Keratinocyte (primary cell): ENCODE measurements at regions not wholly inside any gene's neighbourhood (a gene's known extent, or its start where the extent isn't known, plus 50 kb on each side); places are given as distances from the start of the nearest gene placed in this dataset.

Experiments used
- DNase-seq: peaks from one replicate; pipeline ENCODE4 v3.0.0-alpha.2; 2011; ENCODE audit warnings: low read depth, missing footprints, low spot score
- FAIRE-seq: peaks from 2 replicates; lab custom pipeline; 2011; peaks lifted over from hg19 to GRCh38; lab: Jason Lieb, UNC
- H2AFZ ChIP-seq: 2 replicates; pipeline ENCODE4 v1.6.0; 2012; ENCODE audit warnings: low read length, control low read depth, inconsistent platforms; ENCODE audit not compliant: control insufficient read depth
- H3K27ac ChIP-seq: 2 replicates; pipeline ENCODE4 v1.5.1; 2011; ENCODE audit warnings: low read length; ENCODE audit not compliant: control insufficient read depth, insufficient read depth
- H3K27me3 ChIP-seq: 3 replicates; pipeline ENCODE4 v1.6.0; 2011; ENCODE audit warnings: low read length; ENCODE audit not compliant: control insufficient read depth, insufficient read depth; ENCODE audit errors: extremely low read depth
- H3K36me3 ChIP-seq, 2 experiments: 2 replicates in 1 of 2; 3 replicates in 1 of 2; pipeline ENCODE4 v1.5.1; 2011; ENCODE audit warnings: low read length in 2 of 2, mild to moderate bottlenecking in 1 of 2; ENCODE audit not compliant: control insufficient read depth in 2 of 2, insufficient read depth in 2 of 2; ENCODE audit errors: extremely low read depth in 1 of 2
- H3K4me1 ChIP-seq: 3 replicates; pipeline ENCODE4 v1.5.1; 2011; ENCODE audit warnings: low read length; ENCODE audit not compliant: control insufficient read depth, insufficient read depth; ENCODE audit errors: extremely low read depth
- H3K4me2 ChIP-seq: 3 replicates; pipeline ENCODE4 v1.6.0; 2011; ENCODE audit warnings: low read depth, low read length; ENCODE audit not compliant: control insufficient read depth, insufficient read depth; ENCODE audit errors: extremely low read depth
- H3K4me3 ChIP-seq, 3 experiments: fragments of 200-600 bp in 1 of 3; sonication (generic) in 1 of 3; 2 replicates in 2 of 3; 3 replicates in 1 of 3; pipeline ENCODE4 v1.5.1; 2011 to 2016; ENCODE audit warnings: low read length in 3 of 3, mild to moderate bottlenecking in 3 of 3, control low read depth in 2 of 3, inconsistent platforms in 1 of 3, low read depth in 1 of 3, mixed read lengths in 1 of 3, mixed run types in 1 of 3, moderate library complexity in 1 of 3; ENCODE audit not compliant: control insufficient read depth in 2 of 3, insufficient read depth in 2 of 3; ENCODE audit errors: extremely low read depth in 1 of 3
- H3K79me2 ChIP-seq: 2 replicates; pipeline ENCODE4 v1.6.0; 2012; ENCODE audit warnings: low read length; ENCODE audit not compliant: control insufficient read depth, insufficient read depth
- H3K9ac ChIP-seq: 3 replicates; pipeline ENCODE4 v1.6.0; 2011; ENCODE audit warnings: low read length; ENCODE audit not compliant: control insufficient read depth, insufficient read depth; ENCODE audit errors: extremely low read depth
- H3K9me1 ChIP-seq: 3 replicates; pipeline ENCODE4 v1.6.0; 2011; ENCODE audit warnings: low read length; ENCODE audit not compliant: control insufficient read depth, insufficient read depth; ENCODE audit errors: extremely low read depth
- H3K9me3 ChIP-seq: 2 replicates; pipeline ENCODE4 v1.5.1; 2012; ENCODE audit warnings: low read depth, low read length; ENCODE audit not compliant: control insufficient read depth
- H4K20me1 ChIP-seq: 3 replicates; pipeline ENCODE4 v1.6.0; 2011; ENCODE audit warnings: low read length; ENCODE audit not compliant: control insufficient read depth, insufficient read depth; ENCODE audit errors: extremely low read depth
- EZH2 ChIP-seq: IDR thresholded peaks from one replicate; pipeline ENCODE4 v1.6.1; 2012; ENCODE audit warnings: inconsistent platforms, mild to moderate bottlenecking, low read length, moderate library complexity
- dilution Hi-C: fragments of 300-500 bp; cut with MboI; formaldehyde crosslinking; loops from one replicate; pipeline ENCODE4 v1.7.0; 2020; ENCODE audit warnings: low sequenced_read_pairs; ENCODE audit not compliant: extremely low pct_ligation_motif_present
- TF ChIP-seq, protein P1 (sequence below), 3 experiments: IDR thresholded peaks in 1 of 3; conservative IDR thresholded peaks in 1 of 3; optimal IDR thresholded peaks in 1 of 3; 2 replicates in 2 of 3; 3 replicates in 1 of 3; pipeline versions ENCODE3 to v1.5.1; 2011; ENCODE audit warnings: low read length in 3 of 3, mild to moderate bottlenecking in 3 of 3, moderate library complexity in 2 of 3, control low read depth in 1 of 3, inconsistent platforms in 1 of 3; ENCODE audit not compliant: insufficient read depth in 2 of 3; ENCODE audit errors: extremely low read depth in 1 of 3

DNA sequence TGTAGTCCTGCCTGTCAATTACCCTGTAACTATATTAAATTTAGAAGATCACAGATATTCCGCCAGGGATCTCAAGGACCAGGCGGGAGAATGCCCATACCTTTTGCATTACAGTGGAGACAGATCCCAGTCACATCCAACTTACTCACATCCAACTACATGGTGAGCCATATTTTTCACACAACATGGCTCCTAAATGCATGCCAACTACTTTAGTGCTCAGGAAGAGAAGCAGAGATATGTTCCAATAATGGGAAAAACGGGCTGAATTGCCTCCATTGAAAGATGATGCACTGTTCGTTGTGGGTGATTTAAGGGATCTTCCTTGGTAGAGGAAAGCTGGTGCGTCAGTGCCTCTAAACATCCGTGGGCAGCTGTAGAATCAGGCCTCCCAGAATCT lies 304.5 kb downstream of the CD83 start:
- no peaks in the 10 kb centered on the region for H3K9me1 ChIP-seq

DNA sequence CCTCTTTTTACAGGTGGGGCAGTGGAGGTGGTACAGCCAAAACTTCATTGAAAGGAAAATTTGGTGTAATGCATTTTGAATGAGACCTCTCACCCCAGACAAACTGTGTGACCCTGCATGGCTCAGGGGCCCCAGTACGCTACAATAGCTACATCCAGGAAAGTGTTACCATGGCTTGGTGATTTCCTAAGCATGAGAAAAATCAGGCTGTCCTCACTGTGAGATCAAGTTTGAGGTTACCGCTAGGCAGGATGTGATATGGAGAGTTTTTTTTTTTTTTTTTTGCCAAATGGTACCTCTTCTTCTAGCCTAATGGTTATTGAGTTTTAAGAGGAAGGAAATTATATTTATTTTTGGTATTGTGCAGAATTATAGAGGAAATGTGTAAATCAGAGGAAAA lies 305.3 kb downstream of the CD83 start:
- Histone ChIP-seq H3K4me3 (no peak overlapping the region), H3K36me3 (no peaks in the 10 kb centered on the region), H3K4me2 (no peak overlapping the region), H3K79me2 (no peaks in the 10 kb centered on the region), H3K9me1 (no peaks in the 10 kb centered on the region), H3K4me1 (no peaks in the 10 kb centered on the region), H4K20me1 (no peaks in the 10 kb centered on the region), H3K27ac (no peak overlapping the region), H3K9ac (no peak overlapping the region), H3K27me3 (no peaks in the 10 kb centered on the region), H2AFZ (no peak overlapping the region), H3K9me3 (no peaks in the 10 kb centered on the region)
- no peak for TF ChIP-seq EZH2
- TF ChIP-seq, protein P1, sequence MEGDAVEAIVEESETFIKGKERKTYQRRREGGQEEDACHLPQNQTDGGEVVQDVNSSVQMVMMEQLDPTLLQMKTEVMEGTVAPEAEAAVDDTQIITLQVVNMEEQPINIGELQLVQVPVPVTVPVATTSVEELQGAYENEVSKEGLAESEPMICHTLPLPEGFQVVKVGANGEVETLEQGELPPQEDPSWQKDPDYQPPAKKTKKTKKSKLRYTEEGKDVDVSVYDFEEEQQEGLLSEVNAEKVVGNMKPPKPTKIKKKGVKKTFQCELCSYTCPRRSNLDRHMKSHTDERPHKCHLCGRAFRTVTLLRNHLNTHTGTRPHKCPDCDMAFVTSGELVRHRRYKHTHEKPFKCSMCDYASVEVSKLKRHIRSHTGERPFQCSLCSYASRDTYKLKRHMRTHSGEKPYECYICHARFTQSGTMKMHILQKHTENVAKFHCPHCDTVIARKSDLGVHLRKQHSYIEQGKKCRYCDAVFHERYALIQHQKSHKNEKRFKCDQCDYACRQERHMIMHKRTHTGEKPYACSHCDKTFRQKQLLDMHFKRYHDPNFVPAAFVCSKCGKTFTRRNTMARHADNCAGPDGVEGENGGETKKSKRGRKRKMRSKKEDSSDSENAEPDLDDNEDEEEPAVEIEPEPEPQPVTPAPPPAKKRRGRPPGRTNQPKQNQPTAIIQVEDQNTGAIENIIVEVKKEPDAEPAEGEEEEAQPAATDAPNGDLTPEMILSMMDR (optimal IDR thresholded peaks at IDR 0.05 in 1 of 3, IDR thresholded peaks at IDR 0.05 in 1 of 3, conservative IDR thresholded peaks at IDR 0.05 in 1 of 3; ENCODE audit: extremely low read depth in 1 of 3, insufficient read depth in 2 of 3, low read length in 3 of 3): no peak
- no peak for FAIRE-seq
- no peak for DNase-seq
- dilution Hi-C loops: no loop called here

More for the DNA sequence above, 304.5 kb downstream of the CD83 start:
- H3K9ac ChIP-seq: no peak overlapping the region
- H3K79me2 ChIP-seq: no peaks in the 10 kb centered on the region
- H3K9me3 ChIP-seq: no peaks in the 10 kb centered on the region
- no peak overlapping the region for H3K4me3 ChIP-seq
- no peak for FAIRE-seq
- no peak overlapping the region for H3K4me2 ChIP-seq
- H4K20me1 ChIP-seq: no peaks in the 10 kb centered on the region
- H3K27ac ChIP-seq: no peak overlapping the region
- TF ChIP-seq, protein P1 (optimal IDR thresholded peaks at IDR 0.05 in 1 of 3, IDR thresholded peaks at IDR 0.05 in 1 of 3, conservative IDR thresholded peaks at IDR 0.05 in 1 of 3; ENCODE audit: extremely low read depth in 1 of 3, insufficient read depth in 2 of 3, low read length in 3 of 3): no peak
- TF ChIP-seq EZH2: no peak
- H3K36me3 ChIP-seq: no peaks in the 10 kb centered on the region
- H2AFZ ChIP-seq: no peak overlapping the region
- peaks cover 6% of the 10 kb centered on the region for H3K4me1 ChIP-seq
- dilution Hi-C loops: no loop called here
- no peaks in the 10 kb centered on the region for H3K27me3 ChIP-seq
- DNase-seq: no peak
